ENCODE measurements at regions not wholly inside any gene's neighbourhood (a gene's known extent, or its start where the extent isn't known, plus 50 kb on each side); places are given as distances from the start of the nearest gene placed in this dataset.

GRCh38 chr9:85130260-85130659 is 460.7 kb downstream of the NTRK2 start:
- dilution Hi-C loops (cut with HindIII; ENCODE audit: low sequenced_read_pairs, unreplicated experiment): no loop called here

More at GRCh38 chr9:85130260-85130659, 460.7 kb downstream of the NTRK2 start:
- H3K4me2 ChIP-seq (ENCODE audit: low read depth, low read length): no peak overlapping the region
- no peak overlapping the region for H3K9ac ChIP-seq (ENCODE audit: low read depth, low read length)
- no peaks in the 10 kb centered on the region for H3K27me3 ChIP-seq (ENCODE audit: control insufficient read depth, insufficient read depth, low read length)
- in situ Hi-C loops (cut with MboI; ENCODE audit: low sequenced_read_pairs): no loop called here
- no peaks in the 10 kb centered on the region for H3K79me1 ChIP-seq (ENCODE audit: low read depth in 1 of 2, low read length in 2 of 2)
- no peaks in the 10 kb centered on the region for H3K36me3 ChIP-seq (ENCODE audit: control insufficient read depth, insufficient read depth, low read length)
- no peak overlapping the region for H3K23ac ChIP-seq (ENCODE audit: low read depth, low read length)
- H3K9me1 ChIP-seq (ENCODE audit: insufficient read depth, low read length): no peaks in the 10 kb centered on the region
- ChIA-PET POLR2A (ENCODE audit: unreplicated experiment) (no interaction called here), CTCF (no interaction called here)
- no peak overlapping the region for H2AFZ ChIP-seq (replicated peaks; ENCODE audit: low read length, poor library complexity)
- peaks cover 2% of the 10 kb centered on the region; the same call in 1 of the 2 replicates for H3K9me3 ChIP-seq (ENCODE audit: control insufficient read depth, insufficient read depth, low read length)
- BruUV-seq (replicated peaks): no TSS peak
- no peak overlapping the region for H2BK20ac ChIP-seq (ENCODE audit: low read depth, low read length)
- no peak for ATAC-seq (ENCODE audit: low read depth)
- no peak overlapping the region for H2BK15ac ChIP-seq (ENCODE audit: low read depth, low read length)
- no CpG with 5 or more reads among the region's 2 CpGs for WGBS, 2 experiments (ENCODE audit: extremely low coverage in 2 of 2, insufficient read length in 1 of 2)
- no peak overlapping the region for H2AK9ac ChIP-seq (replicated peaks; ENCODE audit: low read depth, low read length, poor library complexity)
- no peak overlapping the region for H2AK5ac ChIP-seq (ENCODE audit: low read depth, low read length)
- no peak overlapping the region for H3K4me3 ChIP-seq (ENCODE audit: insufficient read depth, low read depth, low read length)
- intact Hi-C loops (cut with micrococcal nuclease): no loop called here
- no peak overlapping the region for H3K18ac ChIP-seq (ENCODE audit: low read depth, low read length)
- H3K56ac ChIP-seq (ENCODE audit: extremely low read depth, insufficient read depth, low read length): no peak overlapping the region
- H3K14ac ChIP-seq (replicated peaks; ENCODE audit: low read depth, low read length): no peak overlapping the region
- no peak for DNase-seq
- H3K4ac ChIP-seq (ENCODE audit: low read depth, low read length): no peak overlapping the region
- no peak overlapping the region for H2BK5ac ChIP-seq (ENCODE audit: low read depth, low read length, poor library complexity, severe bottlenecking)
- no peak overlapping the region for H4K91ac ChIP-seq (ENCODE audit: insufficient read depth, low read depth, low read length)
- H4K5ac ChIP-seq (ENCODE audit: low read depth, low read length): no peak overlapping the region
- H4K20me1 ChIP-seq (ENCODE audit: insufficient read depth, low read length): no peaks in the 10 kb centered on the region
- no peak overlapping the region for H3K27ac ChIP-seq (ENCODE audit: insufficient read depth, low read length)
- H2BK120ac ChIP-seq (ENCODE audit: low read depth, low read length): no peak overlapping the region
- H3K4me1 ChIP-seq (ENCODE audit: control insufficient read depth, insufficient read depth, low read length): no peaks in the 10 kb centered on the region
- no peak overlapping the region for H4K8ac ChIP-seq (ENCODE audit: low read depth in 2 of 2, low read length in 2 of 2)
- TF ChIP-seq SMC3 (IDR thresholded peaks at IDR 0.05; ENCODE audit: low read depth, low read length) (no peak), RCOR1 (IDR thresholded peaks at IDR 0.05; ENCODE audit: insufficient replicate concordance, low read length) (no peak), RFX5 (IDR thresholded peaks at IDR 0.05; ENCODE audit: low read depth, low read length) (no peak), NFE2L2 (IDR thresholded peaks at IDR 0.05; ENCODE audit: low read depth, low read length) (no peak), ELK1 (IDR thresholded peaks at IDR 0.05; ENCODE audit: borderline replicate concordance, low read depth, low read length) (no peak), MAFK (IDR thresholded peaks at IDR 0.05; ENCODE audit: low read depth, low read length) (no peak), CTCF (conservative IDR thresholded peaks at IDR 0.05; ENCODE audit: low read depth, low read length) (no peak), CEBPB (IDR thresholded peaks at IDR 0.05; ENCODE audit: low read depth, low read length) (no peak), RAD21 (IDR thresholded peaks at IDR 0.05; ENCODE audit: low read length) (no peak), USF2 (IDR thresholded peaks at IDR 0.05; ENCODE audit: low read depth, low read length) (no peak), MAZ (IDR thresholded peaks at IDR 0.05; ENCODE audit: borderline replicate concordance, low read depth, low read length) (no peak), CHD1 (IDR thresholded peaks at IDR 0.05; ENCODE audit: low read depth, low read length) (no peak), BHLHE40 (IDR thresholded peaks at IDR 0.05; ENCODE audit: low read depth, low read length) (no peak), POLR2A (IDR thresholded peaks at IDR 0.05; ENCODE audit: low read depth, low read length) (no peak), FOS (IDR thresholded peaks at IDR 0.05; ENCODE audit: low read depth, low read length) (no peak), MXI1 (IDR thresholded peaks at IDR 0.05; ENCODE audit: borderline replicate concordance, low read depth, low read length) (no peak)
